Islet precursor cell (in vitro differentiated cells): ENCODE measurements at regions not wholly inside any gene's neighbourhood (a gene's known extent, or its start where the extent isn't known, plus 50 kb on each side); places are given as distances from the start of the nearest gene placed in this dataset.

Source experiments
- DNase-seq: peaks from one replicate; pipeline ENCODE4 v3.0.0-alpha.2; 2018

GRCh38 chr7:50853311-50853710, 70.6 kb upstream of the GRB10 start:
- DNase-seq = peak; percentile 50

GRCh38 chr7:50852901-50853300, 70.2 kb upstream of the GRB10 start:
- DNase-seq = peak; percentile 45

GRCh38 chr7:50851891-50852290, 69.2 kb upstream of the GRB10 start:
- DNase-seq = peak; percentile 1

- peak; percentile 16 for DNase-seq
These were observed 68.8 kb upstream of the GRB10 start for GRCh38 chr7:50851451-50851850.

GRCh38 chr7:50849991-50850390, 67.3 kb upstream of the GRB10 start:
- DNase-seq = peak; percentile 25

GRCh38 chr7:50848203-50848602, 65.5 kb upstream of the GRB10 start:
- no peak for DNase-seq

GRCh38 chr7:50844861-50845260, 62.2 kb upstream of the GRB10 start:
- peak; percentile 21 for DNase-seq

GRCh38 chr7:50842041-50842440, 59.3 kb upstream of the GRB10 start:
- peak; percentile 29 for DNase-seq

GRCh38 chr7:50838675-50839377, 56.1 kb upstream of the GRB10 start:
- peak; percentile 35 for DNase-seq

- no peak for DNase-seq
These were observed 55.3 kb upstream of the GRB10 start for GRCh38 chr7:50837965-50838364.

GRCh38 chr7:50836646-50837045, 54.0 kb upstream of the GRB10 start:
- no peak for DNase-seq

- DNase-seq = peak; percentile 44
These were observed 52.5 kb upstream of the GRB10 start for GRCh38 chr7:50835156-50835555.

- DNase-seq = peak; percentile 32
These were observed 52.0 kb upstream of the GRB10 start for GRCh38 chr7:50834679-50835078.

- no peak for DNase-seq
These were observed 51.4 kb upstream of the GRB10 start for GRCh38 chr7:50834031-50834535.

GRCh38 chr7:50832744-50833143, 50.0 kb upstream of the GRB10 start:
- DNase-seq = peak; percentile 55
